ENCODE measurements at regions not wholly inside any gene's neighbourhood (a gene's known extent, or its start where the extent isn't known, plus 50 kb on each side); places are given as distances from the start of the nearest gene placed in this dataset.

- H3K4me3 ChIP-seq = no peak overlapping the region
- no peaks in the 10 kb centered on the region for H3K36me3 ChIP-seq
- H3K9me3 ChIP-seq = no peaks in the 10 kb centered on the region
- no peaks in the 10 kb centered on the region for H3K27me3 ChIP-seq
- TF ChIP-seq CTCF (IDR thresholded peaks at IDR 0.05) (no peak), POLR2A (IDR thresholded peaks at IDR 0.05) (no peak)
- no peak for DNase-seq
- H3K4me1 ChIP-seq = no peaks in the 10 kb centered on the region
- no peak overlapping the region for H3K27ac ChIP-seq
These were observed 181.0 kb upstream of the TBX3 start for GRCh38 chr12:114864837-114865551.

- TF ChIP-seq POLR2A (IDR thresholded peaks at IDR 0.05) (no peak), CTCF (IDR thresholded peaks at IDR 0.05) (no peak)
- no peaks in the 10 kb centered on the region for H3K27me3 ChIP-seq
These were observed 179.9 kb upstream of the TBX3 start for GRCh38 chr12:114863911-114864310.

GRCh38 chr12:114860969-114861368 is 177.0 kb upstream of the TBX3 start:
- TF ChIP-seq POLR2A (IDR thresholded peaks at IDR 0.05) = no peak
- TF ChIP-seq CTCF (IDR thresholded peaks at IDR 0.05) = no peak
- no peak for DNase-seq
- Histone ChIP-seq H3K27ac (no peak overlapping the region), H3K4me3 (no peak overlapping the region), H3K27me3 (no peaks in the 10 kb centered on the region), H3K4me1 (no peaks in the 10 kb centered on the region), H3K36me3 (no peaks in the 10 kb centered on the region), H3K9me3 (no peaks in the 10 kb centered on the region)

More at GRCh38 chr12:114863911-114864310, 179.9 kb upstream of the TBX3 start:
- H3K27ac ChIP-seq = no peak overlapping the region
- no peaks in the 10 kb centered on the region for H3K4me1 ChIP-seq
- no peaks in the 10 kb centered on the region for H3K9me3 ChIP-seq
- H3K4me3 ChIP-seq = no peak overlapping the region
- no peaks in the 10 kb centered on the region for H3K36me3 ChIP-seq
- no peak for DNase-seq

- Histone ChIP-seq H3K36me3 (no peaks in the 10 kb centered on the region), H3K27me3 (no peaks in the 10 kb centered on the region), H3K27ac (peak overlapping the region in 1 of 4 donors; percentile 8), H3K4me3 (no peak overlapping the region), H3K9me3 (no peaks in the 10 kb centered on the region), H3K4me1 (no peaks in the 10 kb centered on the region)
- DNase-seq = peak in 2 of 3 donors; percentile 63 to 82
- peak in 4 of 6 experiments; percentile 27 to 76 (median 70) for TF ChIP-seq CTCF (IDR thresholded peaks at IDR 0.05)
- no peak for TF ChIP-seq POLR2A (IDR thresholded peaks at IDR 0.05)
These were observed 174.6 kb upstream of the TBX3 start for GRCh38 chr12:114858388-114859146.

GRCh38 chr12:114855678-114856077 is 171.7 kb upstream of the TBX3 start:
- Histone ChIP-seq H3K4me1 (no peaks in the 10 kb centered on the region), H3K4me3 (no peak overlapping the region), H3K27ac (no peak overlapping the region), H3K27me3 (no peaks in the 10 kb centered on the region), H3K36me3 (no peaks in the 10 kb centered on the region), H3K9me3 (no peaks in the 10 kb centered on the region)
- no peak for DNase-seq
- TF ChIP-seq POLR2A (IDR thresholded peaks at IDR 0.05) (no peak), CTCF (IDR thresholded peaks at IDR 0.05) (no peak)

Measured in Peyer's patch (tissue), 4 donors.